ENCODE measurements at regions not wholly inside any gene's neighbourhood (a gene's known extent, or its start where the extent isn't known, plus 50 kb on each side); places are given as distances from the start of the nearest gene placed in this dataset.

GRCh38 chr2:83081826-83082690 lies 1377.0 kb downstream of the SUCLG1 start:
- H3K27me3 ChIP-seq (ENCODE audit: control insufficient read depth, insufficient read depth, low read length) = no peaks in the 10 kb centered on the region
- no peaks in the 10 kb centered on the region for H3K79me2 ChIP-seq (ENCODE audit: control insufficient read depth, insufficient read depth, low read length)
- H3K9ac ChIP-seq (ENCODE audit: insufficient read depth, low read length) = no peak overlapping the region
- H3K4me1 ChIP-seq (ENCODE audit: control insufficient read depth, extremely low read depth, insufficient read depth, low read length) = no peaks in the 10 kb centered on the region
- peak overlapping the region; percentile 17 for H3K4me2 ChIP-seq (ENCODE audit: extremely low read depth, insufficient read depth, low read length)
- H3K27ac ChIP-seq (ENCODE audit: insufficient read depth, low read length) = peak overlapping the region; percentile 21
- no peak overlapping the region for H3K4me3 ChIP-seq (replicated peaks in 1 of 4; ENCODE audit: control extremely low read depth in 1 of 4, insufficient read depth in 1 of 4, low read depth in 3 of 4, low read length in 4 of 4)
- no peak overlapping the region for H2AFZ ChIP-seq (ENCODE audit: low read length)
- no peaks in the 10 kb centered on the region for H4K20me1 ChIP-seq (ENCODE audit: control insufficient read depth, extremely low read depth, insufficient read depth, low read length)
- peak; percentile 62 to 84 for DNase-seq (ENCODE audit: low read depth in 2 of 2)
- no peak for TF ChIP-seq EZH2 (IDR thresholded peaks at IDR 0.05; ENCODE audit: low read length, missing control alignments)
- TF ChIP-seq, protein P1, sequence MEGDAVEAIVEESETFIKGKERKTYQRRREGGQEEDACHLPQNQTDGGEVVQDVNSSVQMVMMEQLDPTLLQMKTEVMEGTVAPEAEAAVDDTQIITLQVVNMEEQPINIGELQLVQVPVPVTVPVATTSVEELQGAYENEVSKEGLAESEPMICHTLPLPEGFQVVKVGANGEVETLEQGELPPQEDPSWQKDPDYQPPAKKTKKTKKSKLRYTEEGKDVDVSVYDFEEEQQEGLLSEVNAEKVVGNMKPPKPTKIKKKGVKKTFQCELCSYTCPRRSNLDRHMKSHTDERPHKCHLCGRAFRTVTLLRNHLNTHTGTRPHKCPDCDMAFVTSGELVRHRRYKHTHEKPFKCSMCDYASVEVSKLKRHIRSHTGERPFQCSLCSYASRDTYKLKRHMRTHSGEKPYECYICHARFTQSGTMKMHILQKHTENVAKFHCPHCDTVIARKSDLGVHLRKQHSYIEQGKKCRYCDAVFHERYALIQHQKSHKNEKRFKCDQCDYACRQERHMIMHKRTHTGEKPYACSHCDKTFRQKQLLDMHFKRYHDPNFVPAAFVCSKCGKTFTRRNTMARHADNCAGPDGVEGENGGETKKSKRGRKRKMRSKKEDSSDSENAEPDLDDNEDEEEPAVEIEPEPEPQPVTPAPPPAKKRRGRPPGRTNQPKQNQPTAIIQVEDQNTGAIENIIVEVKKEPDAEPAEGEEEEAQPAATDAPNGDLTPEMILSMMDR (conservative IDR thresholded peaks at IDR 0.05 in 1 of 2, IDR thresholded peaks at IDR 0.05 in 1 of 2; ENCODE audit: low read depth in 1 of 2, low read length in 2 of 2) = no peak
- no peaks in the 10 kb centered on the region for H3K36me3 ChIP-seq (ENCODE audit: control insufficient read depth, insufficient read depth, low read length)
- H3K9me3 ChIP-seq (ENCODE audit: control insufficient read depth, insufficient read depth, low read depth, low read length) = no peaks in the 10 kb centered on the region

GRCh38 chr2:83079007-83079406 lies 1380.1 kb downstream of the SUCLG1 start:
- no peak overlapping the region for H3K4me3 ChIP-seq (replicated peaks in 1 of 4; ENCODE audit: control extremely low read depth in 1 of 4, insufficient read depth in 1 of 4, low read depth in 3 of 4, low read length in 4 of 4)
- H3K36me3 ChIP-seq (ENCODE audit: control insufficient read depth, insufficient read depth, low read length) = no peaks in the 10 kb centered on the region
- H3K4me2 ChIP-seq (ENCODE audit: extremely low read depth, insufficient read depth, low read length) = no peak overlapping the region
- no peak overlapping the region for H2AFZ ChIP-seq (ENCODE audit: low read length)
- H3K4me1 ChIP-seq (ENCODE audit: control insufficient read depth, extremely low read depth, insufficient read depth, low read length) = no peaks in the 10 kb centered on the region
- no peaks in the 10 kb centered on the region for H3K27me3 ChIP-seq (ENCODE audit: control insufficient read depth, insufficient read depth, low read length)
- H3K79me2 ChIP-seq (ENCODE audit: control insufficient read depth, insufficient read depth, low read length) = no peaks in the 10 kb centered on the region
- no peak for TF ChIP-seq EZH2 (IDR thresholded peaks at IDR 0.05; ENCODE audit: low read length, missing control alignments)
- TF ChIP-seq, protein P1 (conservative IDR thresholded peaks at IDR 0.05 in 1 of 2, IDR thresholded peaks at IDR 0.05 in 1 of 2; ENCODE audit: low read depth in 1 of 2, low read length in 2 of 2) = no peak
- H4K20me1 ChIP-seq (ENCODE audit: control insufficient read depth, extremely low read depth, insufficient read depth, low read length) = no peaks in the 10 kb centered on the region
- H3K9ac ChIP-seq (ENCODE audit: insufficient read depth, low read length) = no peak overlapping the region
- DNase-seq (ENCODE audit: low read depth in 2 of 2) = no peak
- no peaks in the 10 kb centered on the region for H3K9me3 ChIP-seq (ENCODE audit: control insufficient read depth, insufficient read depth, low read depth, low read length)
- H3K27ac ChIP-seq (ENCODE audit: insufficient read depth, low read length) = no peak overlapping the region

DNA sequence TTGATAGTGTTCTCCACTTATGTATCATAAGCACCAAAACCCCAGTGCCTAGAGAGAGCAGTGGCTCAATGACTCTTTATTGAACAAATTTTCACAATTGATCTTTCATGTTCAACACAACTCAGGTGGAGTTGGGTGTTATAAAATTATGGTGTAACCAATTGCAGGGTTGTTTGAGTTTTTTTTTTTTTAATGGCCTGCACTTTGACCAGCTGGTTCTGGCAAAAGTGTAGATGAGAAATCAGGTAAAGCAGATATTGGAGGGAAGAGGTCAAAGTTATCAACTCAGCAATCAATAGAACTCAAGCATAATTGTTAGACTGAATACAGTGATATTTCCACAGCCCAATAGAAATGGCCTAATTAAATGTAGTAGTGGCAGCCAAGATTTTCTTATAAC lies 1386.3 kb downstream of the SUCLG1 start:
- H3K36me3 ChIP-seq (ENCODE audit: control insufficient read depth, insufficient read depth, low read length) = no peaks in the 10 kb centered on the region
- no peak for DNase-seq (ENCODE audit: low read depth in 2 of 2)

More for the DNA sequence above, 1386.3 kb downstream of the SUCLG1 start:
- no peak overlapping the region for H3K4me2 ChIP-seq (ENCODE audit: extremely low read depth, insufficient read depth, low read length)
- H2AFZ ChIP-seq (ENCODE audit: low read length) = no peak overlapping the region
- no peaks in the 10 kb centered on the region for H3K4me1 ChIP-seq (ENCODE audit: control insufficient read depth, extremely low read depth, insufficient read depth, low read length)
- H3K9ac ChIP-seq (ENCODE audit: insufficient read depth, low read length) = no peak overlapping the region
- H3K4me3 ChIP-seq (replicated peaks in 1 of 4; ENCODE audit: control extremely low read depth in 1 of 4, insufficient read depth in 1 of 4, low read depth in 3 of 4, low read length in 4 of 4) = no peak overlapping the region
- no peaks in the 10 kb centered on the region for H4K20me1 ChIP-seq (ENCODE audit: control insufficient read depth, extremely low read depth, insufficient read depth, low read length)
- TF ChIP-seq, protein P1 (conservative IDR thresholded peaks at IDR 0.05 in 1 of 2, IDR thresholded peaks at IDR 0.05 in 1 of 2; ENCODE audit: low read depth in 1 of 2, low read length in 2 of 2) = no peak
- TF ChIP-seq EZH2 (IDR thresholded peaks at IDR 0.05; ENCODE audit: low read length, missing control alignments) = no peak
- H3K79me2 ChIP-seq (ENCODE audit: control insufficient read depth, insufficient read depth, low read length) = no peaks in the 10 kb centered on the region
- no peak overlapping the region for H3K27ac ChIP-seq (ENCODE audit: insufficient read depth, low read length)
- H3K9me3 ChIP-seq (ENCODE audit: control insufficient read depth, insufficient read depth, low read depth, low read length) = no peaks in the 10 kb centered on the region
- no peaks in the 10 kb centered on the region for H3K27me3 ChIP-seq (ENCODE audit: control insufficient read depth, insufficient read depth, low read length)

Measured in fibroblast of lung (primary cell).